ENCODE measurements at regions not wholly inside any gene's neighbourhood (a gene's known extent, or its start where the extent isn't known, plus 50 kb on each side); places are given as distances from the start of the nearest gene placed in this dataset.

DNA sequence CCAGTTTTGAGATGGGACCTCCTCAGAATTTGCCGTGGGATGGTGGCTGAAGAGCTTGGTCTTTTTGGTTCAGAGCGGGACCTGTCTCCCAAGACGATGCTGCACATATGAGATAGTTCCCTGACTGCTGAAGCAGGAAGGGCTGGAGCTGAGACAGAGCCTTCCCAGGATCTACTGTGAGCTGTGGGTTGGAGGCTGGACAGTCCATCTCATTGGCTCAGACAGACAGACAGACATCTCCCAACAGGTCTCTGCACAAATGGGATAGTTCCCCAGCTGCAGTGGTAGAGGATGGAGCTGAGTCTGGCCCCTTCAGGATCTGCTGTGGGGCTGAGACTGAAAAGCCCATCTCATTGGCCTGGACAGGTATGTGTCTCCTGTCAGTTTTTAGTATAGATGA lies 1145.6 kb upstream of the CADM2 start:
- POLR2A ChIA-PET: no interaction called here
- RAD21 ChIA-PET (ENCODE audit: unreplicated experiment): no interaction called here
- intact Hi-C loops (cut with micrococcal nuclease; ENCODE audit: unreplicated experiment): no loop called here
- in situ Hi-C loops (cut with MboI): no loop called here
- no peak overlapping the region for H3K27ac ChIP-seq (ENCODE audit: control insufficient read depth, insufficient read depth)
- ATAC-seq (no peak), DNase-seq (ENCODE audit: low read depth, low spot score) (no peak), FAIRE-seq (no peak)
- H2AFZ ChIP-seq (ENCODE audit: control insufficient read depth, low read depth, low read length): no peak overlapping the region
- no peak overlapping the region for H3K4me2 ChIP-seq (ENCODE audit: control insufficient read depth, insufficient read depth)
- 4% methylated on average over 3 of the region's 3 CpGs for WGBS (ENCODE audit: insufficient coverage, insufficient replicate concordance, low lambda C conversion rate, missing lambda C conversion rate)
- no peaks in the 10 kb centered on the region for H3K4me1 ChIP-seq (ENCODE audit: control insufficient read depth, insufficient read depth, low read length)
- BruUV-seq (replicated peaks): no TSS peak
- no peaks in the 10 kb centered on the region for H3K79me2 ChIP-seq (ENCODE audit: control insufficient read depth, insufficient read depth, low read length)
- no peak overlapping the region for H3K9ac ChIP-seq (ENCODE audit: control insufficient read depth, insufficient read depth, low read length)
- SMC1A ChIA-PET (ENCODE audit: uncharacterized antibody, unreplicated experiment): interaction anchor here (1.1 kb wide), 1 partner anchor 14 kb away, joined by 3 read pairs; no protein-coding TSS in a partner anchor
- no peaks in the 10 kb centered on the region for H4K20me1 ChIP-seq (ENCODE audit: control insufficient read depth, insufficient read depth)
- no peak overlapping the region for H3K4me3 ChIP-seq
- H3K27me3 ChIP-seq (replicated peaks in 1 of 2; ENCODE audit: control insufficient read depth in 2 of 2, insufficient read depth in 2 of 2, low read length in 1 of 2): no peaks in the 10 kb centered on the region
- H3K9me3 ChIP-seq (replicated peaks; ENCODE audit: control insufficient read depth, insufficient read depth, low read length): no peaks in the 10 kb centered on the region
- no peaks in the 10 kb centered on the region for H3K36me3 ChIP-seq (ENCODE audit: control insufficient read depth in 2 of 2, insufficient read depth in 2 of 2, low read length in 1 of 2)
- CTCF ChIA-PET: no interaction called here
- TF ChIP-seq MYB (IDR thresholded peaks at IDR 0.05; ENCODE audit: borderline replicate concordance, low read depth, low read length): no peak
- no peak for TF ChIP-seq ZZZ3 (IDR thresholded peaks at IDR 0.05; ENCODE audit: control insufficient read depth, insufficient read length, low read depth)
- no peak for TF ChIP-seq CHD2 (IDR thresholded peaks at IDR 0.05; ENCODE audit: borderline replicate concordance, low read depth, low read length)
- TF ChIP-seq, protein P1, sequence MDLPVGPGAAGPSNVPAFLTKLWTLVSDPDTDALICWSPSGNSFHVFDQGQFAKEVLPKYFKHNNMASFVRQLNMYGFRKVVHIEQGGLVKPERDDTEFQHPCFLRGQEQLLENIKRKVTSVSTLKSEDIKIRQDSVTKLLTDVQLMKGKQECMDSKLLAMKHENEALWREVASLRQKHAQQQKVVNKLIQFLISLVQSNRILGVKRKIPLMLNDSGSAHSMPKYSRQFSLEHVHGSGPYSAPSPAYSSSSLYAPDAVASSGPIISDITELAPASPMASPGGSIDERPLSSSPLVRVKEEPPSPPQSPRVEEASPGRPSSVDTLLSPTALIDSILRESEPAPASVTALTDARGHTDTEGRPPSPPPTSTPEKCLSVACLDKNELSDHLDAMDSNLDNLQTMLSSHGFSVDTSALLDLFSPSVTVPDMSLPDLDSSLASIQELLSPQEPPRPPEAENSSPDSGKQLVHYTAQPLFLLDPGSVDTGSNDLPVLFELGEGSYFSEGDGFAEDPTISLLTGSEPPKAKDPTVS (IDR thresholded peaks at IDR 0.05; ENCODE audit: low read depth, low read length): no peak
- TF ChIP-seq SIX5 (IDR thresholded peaks at IDR 0.05; ENCODE audit: low read depth, low read length, severe bottlenecking): no peak
- no peak for TF ChIP-seq TCF7 (IDR thresholded peaks at IDR 0.05; ENCODE audit: borderline replicate concordance)
- no peak for TF ChIP-seq RB1 (IDR thresholded peaks at IDR 0.05; ENCODE audit: borderline replicate concordance)
- TF ChIP-seq ZNF274 (IDR thresholded peaks at IDR 0.05; ENCODE audit: insufficient read depth, insufficient read length): no peak
- TF ChIP-seq CHD1 (IDR thresholded peaks at IDR 0.05; ENCODE audit: low read depth, low read length): no peak
- TF ChIP-seq, protein P2, sequence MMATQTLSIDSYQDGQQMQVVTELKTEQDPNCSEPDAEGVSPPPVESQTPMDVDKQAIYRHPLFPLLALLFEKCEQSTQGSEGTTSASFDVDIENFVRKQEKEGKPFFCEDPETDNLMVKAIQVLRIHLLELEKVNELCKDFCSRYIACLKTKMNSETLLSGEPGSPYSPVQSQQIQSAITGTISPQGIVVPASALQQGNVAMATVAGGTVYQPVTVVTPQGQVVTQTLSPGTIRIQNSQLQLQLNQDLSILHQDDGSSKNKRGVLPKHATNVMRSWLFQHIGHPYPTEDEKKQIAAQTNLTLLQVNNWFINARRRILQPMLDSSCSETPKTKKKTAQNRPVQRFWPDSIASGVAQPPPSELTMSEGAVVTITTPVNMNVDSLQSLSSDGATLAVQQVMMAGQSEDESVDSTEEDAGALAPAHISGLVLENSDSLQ (IDR thresholded peaks at IDR 0.05): no peak
- no peak for TF ChIP-seq RBBP5 (conservative IDR thresholded peaks at IDR 0.05)
- TF ChIP-seq SP1 (IDR thresholded peaks at IDR 0.05; ENCODE audit: low read depth, low read length): no peak
- TF ChIP-seq, protein P3, sequence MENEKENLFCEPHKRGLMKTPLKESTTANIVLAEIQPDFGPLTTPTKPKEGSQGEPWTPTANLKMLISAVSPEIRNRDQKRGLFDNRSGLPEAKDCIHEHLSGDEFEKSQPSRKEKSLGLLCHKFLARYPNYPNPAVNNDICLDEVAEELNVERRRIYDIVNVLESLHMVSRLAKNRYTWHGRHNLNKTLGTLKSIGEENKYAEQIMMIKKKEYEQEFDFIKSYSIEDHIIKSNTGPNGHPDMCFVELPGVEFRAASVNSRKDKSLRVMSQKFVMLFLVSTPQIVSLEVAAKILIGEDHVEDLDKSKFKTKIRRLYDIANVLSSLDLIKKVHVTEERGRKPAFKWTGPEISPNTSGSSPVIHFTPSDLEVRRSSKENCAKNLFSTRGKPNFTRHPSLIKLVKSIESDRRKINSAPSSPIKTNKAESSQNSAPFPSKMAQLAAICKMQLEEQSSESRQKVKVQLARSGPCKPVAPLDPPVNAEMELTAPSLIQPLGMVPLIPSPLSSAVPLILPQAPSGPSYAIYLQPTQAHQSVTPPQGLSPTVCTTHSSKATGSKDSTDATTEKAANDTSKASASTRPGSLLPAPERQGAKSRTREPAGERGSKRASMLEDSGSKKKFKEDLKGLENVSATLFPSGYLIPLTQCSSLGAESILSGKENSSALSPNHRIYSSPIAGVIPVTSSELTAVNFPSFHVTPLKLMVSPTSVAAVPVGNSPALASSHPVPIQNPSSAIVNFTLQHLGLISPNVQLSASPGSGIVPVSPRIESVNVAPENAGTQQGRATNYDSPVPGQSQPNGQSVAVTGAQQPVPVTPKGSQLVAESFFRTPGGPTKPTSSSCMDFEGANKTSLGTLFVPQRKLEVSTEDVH (IDR thresholded peaks at IDR 0.05; ENCODE audit: low read depth, partially characterized antibody): no peak
- no peak for TF ChIP-seq RCOR1 (conservative IDR thresholded peaks at IDR 0.05; ENCODE audit: low read depth, low read length)
- TF ChIP-seq, protein P4, sequence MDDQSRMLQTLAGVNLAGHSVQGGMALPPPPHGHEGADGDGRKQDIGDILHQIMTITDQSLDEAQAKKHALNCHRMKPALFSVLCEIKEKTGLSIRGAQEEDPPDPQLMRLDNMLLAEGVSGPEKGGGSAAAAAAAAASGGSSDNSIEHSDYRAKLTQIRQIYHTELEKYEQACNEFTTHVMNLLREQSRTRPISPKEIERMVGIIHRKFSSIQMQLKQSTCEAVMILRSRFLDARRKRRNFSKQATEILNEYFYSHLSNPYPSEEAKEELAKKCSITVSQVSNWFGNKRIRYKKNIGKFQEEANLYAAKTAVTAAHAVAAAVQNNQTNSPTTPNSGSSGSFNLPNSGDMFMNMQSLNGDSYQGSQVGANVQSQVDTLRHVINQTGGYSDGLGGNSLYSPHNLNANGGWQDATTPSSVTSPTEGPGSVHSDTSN (IDR thresholded peaks at IDR 0.05; ENCODE audit: insufficient replicate concordance, low read depth, low read length): no peak
- TF ChIP-seq, protein P5, sequence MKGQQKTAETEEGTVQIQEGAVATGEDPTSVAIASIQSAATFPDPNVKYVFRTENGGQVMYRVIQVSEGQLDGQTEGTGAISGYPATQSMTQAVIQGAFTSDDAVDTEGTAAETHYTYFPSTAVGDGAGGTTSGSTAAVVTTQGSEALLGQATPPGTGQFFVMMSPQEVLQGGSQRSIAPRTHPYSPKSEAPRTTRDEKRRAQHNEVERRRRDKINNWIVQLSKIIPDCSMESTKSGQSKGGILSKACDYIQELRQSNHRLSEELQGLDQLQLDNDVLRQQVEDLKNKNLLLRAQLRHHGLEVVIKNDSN (IDR thresholded peaks at IDR 0.05; ENCODE audit: borderline replicate concordance, extremely low read length, insufficient read depth, low read depth, low read length): no peak
- TF ChIP-seq KDM1A (IDR thresholded peaks at IDR 0.05; ENCODE audit: borderline replicate concordance): no peak
- TF ChIP-seq BRCA1 (IDR thresholded peaks at IDR 0.05; ENCODE audit: low read depth, low read length): no peak
- TF ChIP-seq RFX5 (IDR thresholded peaks at IDR 0.05; ENCODE audit: low read depth, low read length): no peak

Data from GM12878 (cell line).